Endothelial cell (in vitro differentiated cells): ENCODE measurements at regions not wholly inside any gene's neighbourhood (a gene's known extent, or its start where the extent isn't known, plus 50 kb on each side); places are given as distances from the start of the nearest gene placed in this dataset.

Experiments used
- DNase-seq: peaks from one replicate; pipeline ENCODE4 v3.0.0; 2021; ENCODE audit warnings: low spot score
- H3K27ac Mint-ChIP-seq: one replicate; pipeline ENCODE4 v1.8.0; 2021; ENCODE audit warnings: mixed read lengths, inconsistent platforms; ENCODE audit not compliant: unreplicated experiment
- H3K27me3 Mint-ChIP-seq: one replicate; pipeline ENCODE4 v1.8.0; 2021; ENCODE audit warnings: mild to moderate bottlenecking, moderate library complexity, mixed read lengths, inconsistent platforms; ENCODE audit not compliant: unreplicated experiment
- H3K36me3 Mint-ChIP-seq: one replicate; pipeline ENCODE4 v1.8.0; 2021; ENCODE audit warnings: mild to moderate bottlenecking, low read depth, mixed read lengths, inconsistent platforms; ENCODE audit not compliant: unreplicated experiment
- H3K4me1 Mint-ChIP-seq: one replicate; pipeline ENCODE4 v1.8.0; 2021; ENCODE audit warnings: mild to moderate bottlenecking, mixed read lengths, inconsistent platforms; ENCODE audit not compliant: unreplicated experiment
- H3K4me3 Mint-ChIP-seq: one replicate; pipeline ENCODE4 v1.8.0; 2021; ENCODE audit warnings: mild to moderate bottlenecking, mixed read lengths, inconsistent platforms; ENCODE audit not compliant: unreplicated experiment
- H3K9me3 Mint-ChIP-seq: one replicate; pipeline ENCODE4 v1.8.0; 2021; ENCODE audit warnings: mixed read lengths, inconsistent platforms; ENCODE audit not compliant: unreplicated experiment
- TF ChIP-seq, protein P1 (sequence below): fragments of 200-600 bp; sonication (generic); IDR thresholded peaks from one replicate; pipeline ENCODE4 v1.5.0; 2021; ENCODE audit warnings: antibody characterized with exemption; ENCODE audit not compliant: unreplicated experiment

DNA sequence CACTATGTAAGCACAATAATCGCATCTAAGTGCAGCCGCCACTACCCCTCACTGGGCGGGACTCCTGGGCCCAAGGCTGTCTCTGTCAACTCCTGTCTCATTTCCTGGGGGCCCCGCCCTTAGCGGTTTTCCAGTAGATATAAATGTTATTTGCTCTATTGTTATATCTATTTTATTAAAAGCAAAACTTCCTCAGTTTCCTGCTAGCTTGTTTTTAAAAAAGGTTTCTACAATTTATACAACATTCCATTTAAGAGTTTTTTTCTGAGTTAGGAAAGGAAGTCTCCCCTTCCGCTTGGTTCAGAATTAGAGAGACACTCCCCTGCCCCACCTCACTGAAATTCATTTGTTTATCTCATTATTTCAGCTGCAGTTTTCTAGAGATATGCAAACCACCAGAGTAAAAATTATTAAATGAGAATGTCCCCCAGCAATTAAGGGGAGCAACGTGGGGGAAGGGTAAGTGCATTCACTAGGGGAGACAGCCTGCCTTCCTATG lies 82.7 kb downstream of the RAMP3 start:
- Mint-ChIP-seq H3K27ac (no peak overlapping the region), H3K4me3 (no peak overlapping the region), H3K36me3 (no peaks in the 10 kb centered on the region), H3K27me3 (peaks cover 1% of the 10 kb centered on the region), H3K4me1 (no peaks in the 10 kb centered on the region), H3K9me3 (no peaks in the 10 kb centered on the region)
- no peak for DNase-seq
- TF ChIP-seq, protein P1, sequence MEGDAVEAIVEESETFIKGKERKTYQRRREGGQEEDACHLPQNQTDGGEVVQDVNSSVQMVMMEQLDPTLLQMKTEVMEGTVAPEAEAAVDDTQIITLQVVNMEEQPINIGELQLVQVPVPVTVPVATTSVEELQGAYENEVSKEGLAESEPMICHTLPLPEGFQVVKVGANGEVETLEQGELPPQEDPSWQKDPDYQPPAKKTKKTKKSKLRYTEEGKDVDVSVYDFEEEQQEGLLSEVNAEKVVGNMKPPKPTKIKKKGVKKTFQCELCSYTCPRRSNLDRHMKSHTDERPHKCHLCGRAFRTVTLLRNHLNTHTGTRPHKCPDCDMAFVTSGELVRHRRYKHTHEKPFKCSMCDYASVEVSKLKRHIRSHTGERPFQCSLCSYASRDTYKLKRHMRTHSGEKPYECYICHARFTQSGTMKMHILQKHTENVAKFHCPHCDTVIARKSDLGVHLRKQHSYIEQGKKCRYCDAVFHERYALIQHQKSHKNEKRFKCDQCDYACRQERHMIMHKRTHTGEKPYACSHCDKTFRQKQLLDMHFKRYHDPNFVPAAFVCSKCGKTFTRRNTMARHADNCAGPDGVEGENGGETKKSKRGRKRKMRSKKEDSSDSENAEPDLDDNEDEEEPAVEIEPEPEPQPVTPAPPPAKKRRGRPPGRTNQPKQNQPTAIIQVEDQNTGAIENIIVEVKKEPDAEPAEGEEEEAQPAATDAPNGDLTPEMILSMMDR: no peak

DNA sequence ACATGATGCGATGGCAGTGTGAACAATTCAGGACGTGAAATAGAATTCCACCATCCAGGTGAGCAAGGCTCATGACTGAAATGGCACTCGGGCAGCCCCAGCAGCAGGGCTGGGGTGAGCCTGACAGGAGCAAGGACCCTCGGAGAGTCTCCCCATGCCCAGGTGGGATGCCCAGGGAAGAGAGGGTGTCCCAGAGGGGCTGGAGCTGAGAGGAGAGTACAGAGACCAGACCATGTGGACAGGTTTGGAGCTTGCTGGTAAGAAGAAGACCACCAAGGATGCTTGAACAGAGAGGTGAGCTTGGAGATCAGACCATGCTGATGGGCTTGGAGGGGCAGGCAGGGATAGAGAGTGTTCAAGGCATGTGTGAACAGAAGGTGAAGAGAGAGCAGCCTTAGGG lies 83.3 kb downstream of the RAMP3 start:
- Mint-ChIP-seq H3K4me3 (no peak overlapping the region), H3K27me3 (peaks cover 1% of the 10 kb centered on the region), H3K27ac (no peak overlapping the region), H3K9me3 (no peaks in the 10 kb centered on the region), H3K4me1 (no peaks in the 10 kb centered on the region), H3K36me3 (no peaks in the 10 kb centered on the region)
- no peak for DNase-seq
- TF ChIP-seq, protein P1: no peak

DNA sequence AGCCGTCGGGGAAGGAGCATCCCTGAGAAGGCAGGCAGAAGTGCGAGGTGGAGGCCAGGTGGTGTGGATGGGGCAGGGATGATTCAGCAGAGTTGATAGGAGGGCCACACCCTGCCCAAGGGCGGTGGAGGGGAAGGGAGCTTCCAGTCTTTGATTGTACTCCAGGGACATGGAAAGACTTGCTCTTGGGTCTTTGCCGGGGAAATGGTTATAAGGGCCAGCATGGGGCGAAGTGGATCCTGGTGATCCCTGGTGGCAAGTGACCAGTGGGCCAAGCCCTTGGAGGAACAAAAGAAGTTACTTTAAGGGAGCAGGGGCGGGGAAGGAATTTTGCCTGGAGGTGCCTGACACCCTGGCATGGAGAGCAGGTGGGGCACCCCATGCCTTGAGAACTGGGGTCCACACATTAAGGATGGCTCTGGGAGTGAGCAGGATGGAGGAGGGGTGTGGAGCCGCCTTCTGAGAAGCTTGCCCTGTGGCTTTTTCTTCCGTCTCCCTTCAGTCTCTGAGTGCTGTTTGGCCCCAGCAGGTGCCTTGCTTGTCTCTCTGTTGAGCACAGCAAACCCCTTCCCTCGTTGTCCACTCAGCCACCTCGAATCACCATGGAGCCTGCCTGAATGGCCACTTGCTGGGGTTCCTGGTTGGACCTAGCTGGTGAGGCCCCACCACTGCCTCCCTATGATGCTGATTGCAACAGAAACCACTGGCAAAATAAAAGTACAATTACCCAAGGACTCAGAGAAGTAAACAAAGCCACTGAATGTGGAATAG lies 83.9 kb downstream of the RAMP3 start:
- no peaks in the 10 kb centered on the region for H3K4me1 Mint-ChIP-seq
- TF ChIP-seq, protein P1: no peak
- H3K36me3 Mint-ChIP-seq: no peaks in the 10 kb centered on the region
- no peak for DNase-seq
- H3K9me3 Mint-ChIP-seq: no peaks in the 10 kb centered on the region
- H3K27ac Mint-ChIP-seq: no peak overlapping the region
- peaks cover 1% of the 10 kb centered on the region for H3K27me3 Mint-ChIP-seq
- H3K4me3 Mint-ChIP-seq: no peak overlapping the region

DNA sequence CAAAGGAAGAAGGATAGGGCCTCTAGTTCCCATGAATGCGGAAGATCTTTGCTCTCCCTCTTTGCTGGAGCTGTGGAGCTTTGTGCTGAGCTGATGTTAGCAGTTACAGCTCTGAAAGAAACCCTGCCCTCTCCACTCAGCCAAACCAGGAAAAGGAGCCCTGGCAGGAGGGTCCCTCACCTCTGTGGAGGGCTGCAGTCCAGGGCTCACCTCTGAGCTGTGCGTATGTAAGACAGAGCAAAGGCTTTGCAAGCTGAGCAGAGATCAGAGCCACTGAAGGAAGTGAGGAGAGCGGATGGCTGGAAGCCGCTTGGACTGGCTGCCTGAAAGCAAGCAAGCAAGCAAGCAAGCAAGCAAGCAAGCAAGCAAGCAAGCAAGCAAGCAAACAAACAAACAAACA lies 84.7 kb downstream of the RAMP3 start:
- Mint-ChIP-seq H3K4me3 (no peak overlapping the region), H3K36me3 (no peaks in the 10 kb centered on the region), H3K27me3 (peaks cover 1% of the 10 kb centered on the region)

DNA sequence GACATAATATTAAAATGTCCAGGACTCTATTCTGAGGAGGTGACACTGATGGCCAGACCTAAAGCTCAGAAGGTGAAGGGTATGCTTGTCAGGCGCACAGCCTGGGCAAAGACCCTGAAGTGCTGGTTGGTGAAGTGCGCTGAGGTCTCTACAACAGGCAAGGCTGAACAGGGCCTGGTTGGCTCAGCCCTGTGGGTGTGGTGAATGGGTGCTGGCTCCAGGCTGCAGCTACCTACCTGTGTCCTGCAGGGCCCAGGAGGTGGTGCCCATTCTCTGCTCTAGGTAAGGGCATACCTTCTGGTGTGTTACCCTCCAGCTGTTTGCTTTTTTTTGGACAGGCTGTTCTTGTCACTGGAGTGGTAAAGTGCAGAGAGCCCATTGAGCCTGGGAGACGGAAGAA lies 85.1 kb downstream of the RAMP3 start:
- H3K9me3 Mint-ChIP-seq: no peaks in the 10 kb centered on the region
- TF ChIP-seq, protein P1: no peak
- H3K36me3 Mint-ChIP-seq: no peaks in the 10 kb centered on the region

More for the DNA sequence above, 84.7 kb downstream of the RAMP3 start:
- H3K27ac Mint-ChIP-seq: no peak overlapping the region
- no peak for DNase-seq
- TF ChIP-seq, protein P1: no peak
- H3K9me3 Mint-ChIP-seq: no peaks in the 10 kb centered on the region
- H3K4me1 Mint-ChIP-seq: no peaks in the 10 kb centered on the region

More for the DNA sequence above, 85.1 kb downstream of the RAMP3 start:
- no peak for DNase-seq
- Mint-ChIP-seq H3K4me1 (no peaks in the 10 kb centered on the region), H3K27ac (no peak overlapping the region), H3K4me3 (no peak overlapping the region), H3K27me3 (peaks cover 1% of the 10 kb centered on the region)
